Right cardiac atrium (tissue), 5 donors: ENCODE measurements at regions not wholly inside any gene's neighbourhood (a gene's known extent, or its start where the extent isn't known, plus 50 kb on each side); places are given as distances from the start of the nearest gene placed in this dataset.
"Not testable (repeated sequence)": the region's sequence is repeated elsewhere in the genome, so short reads cannot be mapped to it uniquely, and the experiment has no call there.

Experiments used
- ATAC-seq, 2 donors: fragments of 200-7000 bp; cut with Tn5 transposase; one replicate each; pipeline versions ENCODE4 v1.8.0 to v1.9.1; 2020; ENCODE audit warnings: moderate library complexity in 2 of 2, mild to moderate bottlenecking in 1 of 2
- DNase-seq, 3 donors: peaks; one replicate each; pipeline ENCODE4 v3.0.0-alpha.2; 2020
- H3K27ac ChIP-seq: one replicate; pipeline ENCODE4 v1.5.1; 2013; ENCODE audit warnings: mild to moderate bottlenecking, low read length, control low read depth, moderate library complexity
- H3K27me3 ChIP-seq: one replicate; pipeline ENCODE4 v1.6.1; 2013; ENCODE audit not compliant: control insufficient read depth, insufficient read depth
- H3K4me1 ChIP-seq: one replicate; pipeline ENCODE4 v1.6.1; 2013; ENCODE audit warnings: low read length; ENCODE audit not compliant: control insufficient read depth, insufficient read depth
- H3K4me3 ChIP-seq: one replicate; pipeline ENCODE4 v1.5.1; 2013; ENCODE audit warnings: low read length, control low read depth
- H3K9me3 ChIP-seq: one replicate; pipeline ENCODE4 v1.6.1; 2013; ENCODE audit warnings: low read length; ENCODE audit not compliant: control insufficient read depth
- WGBS: extraction: QIAGEN DNeasy Blood & Tissue Kit; methylation state at CpG from one replicate; pipeline ENCODE4 v1.1.7; 2013; 5-methylcytosine and 5-hydroxymethylcytosine counted together
- intact Hi-C, 4 donors: fragments of 100-400 bp; cut with DNase I; formaldehyde crosslinking; loops; one replicate each; pipeline versions ENCODE4 v1.11.0 to v1.14.0; 2022 to 2023
- donor health status: healthy with polysubstance abuse.
- donor health status: DM: no; HTN: yes; CAD: no.
- donor health status: DM: no; HTN: no; CAD: no.
- donor health status: DM: no; HTN: yes; CAD: no; lungs with severe emphysema.
- donor health status: DM: yes; HTN: yes; CAD: no.

- ATAC-seq (no peak), DNase-seq (no peak)
- intact Hi-C loops = no loop called here
- H3K27ac ChIP-seq = no peak overlapping the region
- no peaks in the 10 kb centered on the region for H3K9me3 ChIP-seq
- peaks cover 2% of the 10 kb centered on the region for H3K27me3 ChIP-seq
- H3K4me1 ChIP-seq = no peaks in the 10 kb centered on the region
- WGBS = 87% methylated on average over 2 of the region's 2 CpGs
- H3K4me3 ChIP-seq = no peak overlapping the region
These were observed 149.8 kb upstream of the TNFSF11 start for GRCh38 chr13:42424182-42424581.

GRCh38 chr13:42445354-42445753 is 128.6 kb upstream of the TNFSF11 start:
- WGBS = 93% methylated on average over 1 of the region's 1 CpG
- no peak overlapping the region for H3K4me3 ChIP-seq
- no peaks in the 10 kb centered on the region for H3K4me1 ChIP-seq
- DNase-seq (no peak), ATAC-seq (no peak)
- no peaks in the 10 kb centered on the region for H3K9me3 ChIP-seq
- H3K27ac ChIP-seq = no peak overlapping the region
- H3K27me3 ChIP-seq = no peaks in the 10 kb centered on the region
- intact Hi-C loops = no loop called here

- ATAC-seq, H3K27me3 ChIP-seq, H3K9me3 ChIP-seq, intact Hi-C loops, H3K4me1 ChIP-seq, H3K4me3 ChIP-seq, H3K27ac ChIP-seq, DNase-seq: not testable (repeated sequence)
- WGBS = 93% methylated on average over 5 of the region's 5 CpGs
These were observed 127.4 kb upstream of the TNFSF11 start for GRCh38 chr13:42446597-42446996.

DNA sequence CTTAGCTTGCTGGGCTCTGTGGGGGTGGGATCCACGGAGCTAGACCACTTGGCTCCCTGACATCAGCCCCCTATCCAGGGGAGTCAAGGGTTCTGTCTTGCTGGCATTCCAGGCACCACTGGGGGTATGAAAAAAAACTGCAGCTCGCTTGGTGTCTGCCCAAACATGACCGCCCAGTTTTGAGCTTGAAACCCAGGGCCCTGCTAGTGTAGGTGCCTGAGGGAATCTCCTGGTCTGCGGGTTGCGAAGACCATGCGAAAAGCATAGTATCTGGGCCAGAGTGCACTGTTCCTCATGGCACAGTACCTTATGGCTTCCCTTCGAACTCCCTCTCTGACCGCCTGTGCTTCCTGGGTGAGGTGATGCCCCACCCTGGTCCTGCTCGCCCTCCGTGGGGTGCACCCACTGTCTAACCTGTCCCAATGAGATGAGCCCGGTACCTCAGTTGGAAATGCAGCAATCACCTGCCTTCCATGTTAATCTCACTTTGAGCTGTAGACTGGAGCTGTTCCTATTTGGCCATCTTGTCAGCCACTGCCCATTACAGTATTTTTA is 120.8 kb upstream of the TNFSF11 start:
- ATAC-seq = no peak

DNA sequence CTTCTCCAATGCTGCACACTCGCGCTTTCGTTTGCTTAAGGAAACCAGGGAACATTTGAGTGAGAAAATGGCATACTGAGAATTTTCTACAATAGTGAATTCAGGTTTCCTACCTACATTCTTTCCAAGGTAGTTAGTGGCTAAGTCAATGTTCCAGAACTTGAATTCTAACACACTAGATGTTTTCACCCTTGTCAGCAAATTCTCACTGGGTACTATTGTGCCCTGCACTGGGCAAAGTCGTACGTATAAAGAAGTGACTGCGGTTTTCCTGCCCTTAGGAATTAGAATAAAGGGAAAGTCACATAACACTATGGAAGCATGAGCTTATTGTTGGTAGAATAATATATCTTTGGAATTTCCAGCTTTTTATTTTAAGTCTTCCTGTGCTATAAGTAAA is 119.2 kb upstream of the TNFSF11 start:
- DNase-seq (no peak), ATAC-seq (no peak)
- no peaks in the 10 kb centered on the region for H3K4me1 ChIP-seq
- H3K27me3 ChIP-seq = no peaks in the 10 kb centered on the region
- WGBS = 92% methylated on average over 6 of the region's 6 CpGs
- no peaks in the 10 kb centered on the region for H3K9me3 ChIP-seq
- intact Hi-C loops = no loop called here
- no peak overlapping the region for H3K27ac ChIP-seq
- H3K4me3 ChIP-seq = no peak overlapping the region

More for the DNA sequence above, 120.8 kb upstream of the TNFSF11 start:
- intact Hi-C loops = no loop called here
- no peak for DNase-seq
- 91% methylated on average over 11 of the region's 11 CpGs for WGBS
- Histone ChIP-seq H3K4me1 (no peaks in the 10 kb centered on the region), H3K4me3 (no peak overlapping the region), H3K27ac (no peak overlapping the region), H3K27me3 (no peaks in the 10 kb centered on the region), H3K9me3 (no peaks in the 10 kb centered on the region)

GRCh38 chr13:42458193-42458592 is 115.8 kb upstream of the TNFSF11 start:
- intact Hi-C loops = no loop called here
- WGBS = 78% methylated on average over 5 of the region's 5 CpGs
- H3K27ac ChIP-seq = no peak overlapping the region
- ATAC-seq (no peak), DNase-seq (no peak)
- no peaks in the 10 kb centered on the region for H3K27me3 ChIP-seq
- no peaks in the 10 kb centered on the region for H3K4me1 ChIP-seq
- no peak overlapping the region for H3K4me3 ChIP-seq
- no peaks in the 10 kb centered on the region for H3K9me3 ChIP-seq

- no peak for DNase-seq
- no peak for ATAC-seq
- WGBS = 59% methylated on average over 4 of the region's 4 CpGs
- Histone ChIP-seq H3K4me1 (no peaks in the 10 kb centered on the region), H3K27me3 (no peaks in the 10 kb centered on the region), H3K4me3 (no peak overlapping the region), H3K9me3 (no peaks in the 10 kb centered on the region), H3K27ac (no peak overlapping the region)
- intact Hi-C loops = no loop called here
These were observed 107.8 kb upstream of the TNFSF11 start for GRCh38 chr13:42466123-42466522.

DNA sequence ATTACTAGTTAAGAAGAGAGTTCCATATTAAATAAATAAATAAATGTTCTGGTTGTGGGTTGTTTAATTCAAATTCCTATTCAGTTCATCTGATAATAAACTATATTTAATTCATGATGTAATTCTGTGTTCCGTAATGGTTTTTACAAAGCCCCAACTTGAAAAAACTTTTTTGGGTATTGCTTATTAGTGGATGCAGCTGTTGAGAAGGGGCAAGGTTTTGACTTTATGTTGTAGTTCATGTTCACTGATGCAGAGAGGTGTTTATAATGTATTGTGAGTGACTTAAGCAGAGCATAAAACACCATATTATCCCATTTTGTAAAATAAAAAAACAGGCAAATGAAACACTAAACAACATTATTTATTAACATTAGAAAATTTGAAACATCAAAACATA is 107.3 kb upstream of the TNFSF11 start:
- intact Hi-C loops = no loop called here
- no peak for ATAC-seq
- no peak overlapping the region for H3K27ac ChIP-seq
- H3K9me3 ChIP-seq = no peaks in the 10 kb centered on the region
- DNase-seq = no peak
- no peak overlapping the region for H3K4me3 ChIP-seq
- 65% methylated on average over 1 of the region's 1 CpG for WGBS
- H3K27me3 ChIP-seq = no peaks in the 10 kb centered on the region
- H3K4me1 ChIP-seq = no peaks in the 10 kb centered on the region

DNA sequence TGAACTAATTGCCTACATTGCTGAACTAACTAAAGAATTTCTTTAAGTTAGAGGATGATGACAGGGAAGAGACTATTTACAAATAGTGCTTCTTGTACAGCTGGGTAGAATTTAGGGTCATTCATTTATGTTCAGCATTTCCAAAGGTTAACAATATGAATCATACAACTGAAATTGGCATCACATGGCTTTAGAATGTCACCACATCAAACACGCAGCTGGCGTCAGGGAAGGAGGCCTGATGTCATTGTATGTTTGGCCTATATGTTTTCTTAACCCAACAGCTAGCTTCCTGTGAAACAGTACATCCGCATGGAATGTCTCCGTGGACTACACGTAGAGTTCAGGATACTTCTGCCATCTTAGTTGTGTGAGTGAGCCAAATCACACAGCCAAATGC is 99.0 kb upstream of the TNFSF11 start:
- WGBS = 63% methylated on average over 5 of the region's 5 CpGs
- ATAC-seq = no peak
- intact Hi-C loops = no loop called here

DNA sequence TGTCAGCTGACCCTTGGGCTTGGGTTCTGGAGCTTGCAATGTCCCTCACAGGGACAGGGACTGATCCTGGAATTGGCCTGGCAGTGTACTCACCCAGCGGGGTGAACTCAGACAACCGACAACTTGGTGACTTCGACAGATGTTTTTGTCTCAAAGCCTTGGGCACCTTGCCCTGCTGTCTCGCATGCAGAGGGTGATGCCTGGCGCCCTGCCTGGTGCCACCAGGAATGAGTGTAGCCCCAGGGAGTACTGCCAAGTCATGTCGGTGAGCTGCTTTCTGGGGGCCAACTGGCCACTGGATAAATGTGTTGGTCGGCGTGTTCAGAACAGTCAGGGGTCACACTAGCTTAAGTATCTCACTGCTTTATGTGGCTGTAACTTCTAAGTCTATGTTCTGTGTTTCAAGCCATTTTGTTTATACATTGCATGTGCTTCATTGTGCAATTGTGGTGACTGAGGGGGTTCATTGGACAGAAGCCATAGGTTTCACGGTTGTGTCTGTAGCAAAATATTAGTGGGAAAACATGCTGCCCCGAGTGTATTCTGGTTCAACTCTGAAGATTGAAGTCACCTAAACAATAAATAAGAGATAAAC is 96.3 kb upstream of the TNFSF11 start:
- DNase-seq = peak; percentile 15 to 67 (median 46)
- intact Hi-C loops = no loop called here
- no peaks in the 10 kb centered on the region for H3K9me3 ChIP-seq
- ATAC-seq = no peak
- H3K4me1 ChIP-seq = peaks cover 2% of the 10 kb centered on the region
- no peak overlapping the region for H3K4me3 ChIP-seq
- H3K27me3 ChIP-seq = no peaks in the 10 kb centered on the region
- 73% methylated on average over 10 of the region's 10 CpGs for WGBS
- no peak overlapping the region for H3K27ac ChIP-seq

More for the DNA sequence above, 99.0 kb upstream of the TNFSF11 start:
- DNase-seq = no peak
- Histone ChIP-seq H3K27me3 (no peaks in the 10 kb centered on the region), H3K4me1 (peaks cover 2% of the 10 kb centered on the region), H3K27ac (no peak overlapping the region), H3K9me3 (no peaks in the 10 kb centered on the region), H3K4me3 (no peak overlapping the region)

GRCh38 chr13:42478531-42479156 is 95.3 kb upstream of the TNFSF11 start:
- 68% methylated on average over 3 of the region's 3 CpGs for WGBS
- peaks cover 2% of the 10 kb centered on the region for H3K4me1 ChIP-seq
- intact Hi-C loops = no loop called here
- no peak for DNase-seq
- ATAC-seq = no peak
- H3K27me3 ChIP-seq = no peaks in the 10 kb centered on the region
- H3K9me3 ChIP-seq = no peaks in the 10 kb centered on the region
- H3K4me3 ChIP-seq = no peak overlapping the region
- H3K27ac ChIP-seq = no peak overlapping the region
